ENCODE measurements at regions not wholly inside any gene's neighbourhood (a gene's known extent, or its start where the extent isn't known, plus 50 kb on each side); places are given as distances from the start of the nearest gene placed in this dataset.

- H2AFZ ChIP-seq (ENCODE audit: insufficient read depth, low read depth, low read length, poor library complexity, severe bottlenecking), result no peak overlapping the region
- H3K9ac ChIP-seq (ENCODE audit: insufficient read depth, low read length, poor library complexity, severe bottlenecking), result no peak overlapping the region
- Mint-ChIP-seq H3K9me3 (peaks cover 0 to 9% (median 2%) of the 10 kb centered on the region in 7 donors), H3K27ac (no peak overlapping the region), H3K27me3 (ENCODE audit: low read depth in 3 of 3) (peaks cover 0 to 3% (median 0%) of the 10 kb centered on the region in 3 donors), H3K36me3 (no peaks in the 10 kb centered on the region), H3K4me3 (no peak overlapping the region), H3K4me1 (no peaks in the 10 kb centered on the region)
- no peak for TF ChIP-seq CTCF (IDR thresholded peaks at IDR 0.05)
- no peak overlapping the region for H3K4me3 ChIP-seq (replicated peaks in 1 of 3; ENCODE audit: low read depth in 2 of 3, low read length in 3 of 3)
- H3K27ac ChIP-seq (ENCODE audit: low read depth in 1 of 2, low read length in 2 of 2), result no peak overlapping the region
- H3K4me1 ChIP-seq (ENCODE audit: control insufficient read depth in 1 of 2, insufficient read depth in 2 of 2, low read length in 2 of 2), result no peaks in the 10 kb centered on the region
- DNase-seq, result no peak
- H3K79me2 ChIP-seq (ENCODE audit: insufficient read depth, low read length), result no peaks in the 10 kb centered on the region
- whole genome bisulfite sequencing (ENCODE audit: insufficient coverage), result 56% methylated on average over 3 of the region's 4 CpGs
- no peaks in the 10 kb centered on the region for H3K27me3 ChIP-seq (ENCODE audit: control insufficient read depth in 2 of 2, insufficient read depth in 2 of 2, low read length in 2 of 2)
- no peak overlapping the region for H3K4me2 ChIP-seq (replicated peaks; ENCODE audit: extremely low read depth, low read length, poor library complexity, severe bottlenecking)
- H3K36me3 ChIP-seq (replicated peaks in 1 of 2; ENCODE audit: control insufficient read depth in 1 of 2, insufficient read depth in 2 of 2, low read length in 2 of 2), result no peaks in the 10 kb centered on the region
- intact Hi-C loops (cut with micrococcal nuclease), result no loop called here
- no peaks in the 10 kb centered on the region for H4K20me1 ChIP-seq (ENCODE audit: insufficient read depth, low read length)
- H3K9me3 ChIP-seq (replicated peaks in 1 of 2; ENCODE audit: control insufficient read depth in 1 of 2, insufficient read depth in 1 of 2, low read length in 2 of 2), result peaks cover 0 to 7% of the 10 kb centered on the region in 2 donors
Measured at GRCh38 chr11:15539645-15540044, 424.9 kb downstream of the INSC start.

- Mint-ChIP-seq H3K27ac (no peak overlapping the region), H3K36me3 (no peaks in the 10 kb centered on the region), H3K4me1 (no peaks in the 10 kb centered on the region), H3K9me3 (peaks cover 0 to 9% (median 2%) of the 10 kb centered on the region in 7 donors), H3K27me3 (ENCODE audit: low read depth in 3 of 3) (peaks cover 0 to 3% (median 0%) of the 10 kb centered on the region in 3 donors), H3K4me3 (no peak overlapping the region)
- Histone ChIP-seq H3K27me3 (ENCODE audit: control insufficient read depth in 2 of 2, insufficient read depth in 2 of 2, low read length in 2 of 2) (no peaks in the 10 kb centered on the region), H3K9me3 (replicated peaks in 1 of 2; ENCODE audit: control insufficient read depth in 1 of 2, insufficient read depth in 1 of 2, low read length in 2 of 2) (peaks cover 0 to 7% of the 10 kb centered on the region in 2 donors), H3K4me3 (replicated peaks in 1 of 3; ENCODE audit: low read depth in 2 of 3, low read length in 3 of 3) (no peak overlapping the region), H3K36me3 (replicated peaks in 1 of 2; ENCODE audit: control insufficient read depth in 1 of 2, insufficient read depth in 2 of 2, low read length in 2 of 2) (no peaks in the 10 kb centered on the region), H2AFZ (ENCODE audit: insufficient read depth, low read depth, low read length, poor library complexity, severe bottlenecking) (no peak overlapping the region), H3K79me2 (ENCODE audit: insufficient read depth, low read length) (no peaks in the 10 kb centered on the region), H3K9ac (ENCODE audit: insufficient read depth, low read length, poor library complexity, severe bottlenecking) (no peak overlapping the region), H3K27ac (ENCODE audit: low read depth in 1 of 2, low read length in 2 of 2) (no peak overlapping the region), H4K20me1 (ENCODE audit: insufficient read depth, low read length) (no peaks in the 10 kb centered on the region), H3K4me1 (ENCODE audit: control insufficient read depth in 1 of 2, insufficient read depth in 2 of 2, low read length in 2 of 2) (no peaks in the 10 kb centered on the region), H3K4me2 (replicated peaks; ENCODE audit: extremely low read depth, low read length, poor library complexity, severe bottlenecking) (no peak overlapping the region)
- no peak for TF ChIP-seq CTCF (IDR thresholded peaks at IDR 0.05)
- WGBS (ENCODE audit: insufficient coverage), result no CpG with 5 or more reads among the region's 3 CpGs
- intact Hi-C loops (cut with micrococcal nuclease), result no loop called here
- DNase-seq, result no peak
Measured at GRCh38 chr11:15541079-15541478, 426.4 kb downstream of the INSC start.
